Ishikawa (cell line): ENCODE measurements at regions not wholly inside any gene's neighbourhood (a gene's known extent, or its start where the extent isn't known, plus 50 kb on each side); places are given as distances from the start of the nearest gene placed in this dataset.

Experiments
- CEBPB ChIP-seq: IDR thresholded peaks from 2 replicates; pipeline ENCODE4 v1.6.1; 2012
- CREB1 ChIP-seq: IDR thresholded peaks from 2 replicates; pipeline ENCODE4 v1.6.1; 2012; ENCODE audit warnings: low read depth
- EGR1 ChIP-seq: IDR thresholded peaks from 2 replicates; pipeline ENCODE4 v1.6.1; 2012
- EP300 ChIP-seq: IDR thresholded peaks from 2 replicates; pipeline ENCODE4 v1.6.1; 2012; ENCODE audit warnings: borderline replicate concordance
- FOXM1 ChIP-seq: IDR thresholded peaks from 2 replicates; pipeline ENCODE4 v1.6.1; 2012; ENCODE audit warnings: low read depth, borderline replicate concordance
- NFIC ChIP-seq: IDR thresholded peaks from 2 replicates; pipeline ENCODE4 v1.6.1; 2012
- RAD21 ChIP-seq: IDR thresholded peaks from 2 replicates; pipeline ENCODE4 v1.6.1; 2012; ENCODE audit warnings: low read depth
- TAF1 ChIP-seq: IDR thresholded peaks from 2 replicates; pipeline ENCODE4 v1.6.1; 2012; ENCODE audit warnings: low read depth, mild to moderate bottlenecking
- TCF12 ChIP-seq: IDR thresholded peaks from 2 replicates; pipeline ENCODE4 v1.6.1; 2012; ENCODE audit warnings: low read depth
- TEAD4 ChIP-seq: IDR thresholded peaks from 2 replicates; pipeline ENCODE4 v1.6.1; 2012
- USF1 ChIP-seq: IDR thresholded peaks from 2 replicates; pipeline ENCODE4 v1.6.1; 2012
- YY1 ChIP-seq: IDR thresholded peaks from 2 replicates; pipeline ENCODE4 v1.6.1; 2012; ENCODE audit warnings: low read depth
- ZBTB7A ChIP-seq: IDR thresholded peaks from 2 replicates; pipeline ENCODE4 v1.6.1; 2012; ENCODE audit warnings: low read depth
- TF ChIP-seq, protein P1 (sequence below): IDR thresholded peaks from 2 replicates; pipeline ENCODE4 v1.6.1; 2012
- TF ChIP-seq, protein P2 (sequence below): IDR thresholded peaks from 2 replicates; pipeline ENCODE4 v1.6.1; 2012; ENCODE audit warnings: low read depth, mild to moderate bottlenecking

DNA sequence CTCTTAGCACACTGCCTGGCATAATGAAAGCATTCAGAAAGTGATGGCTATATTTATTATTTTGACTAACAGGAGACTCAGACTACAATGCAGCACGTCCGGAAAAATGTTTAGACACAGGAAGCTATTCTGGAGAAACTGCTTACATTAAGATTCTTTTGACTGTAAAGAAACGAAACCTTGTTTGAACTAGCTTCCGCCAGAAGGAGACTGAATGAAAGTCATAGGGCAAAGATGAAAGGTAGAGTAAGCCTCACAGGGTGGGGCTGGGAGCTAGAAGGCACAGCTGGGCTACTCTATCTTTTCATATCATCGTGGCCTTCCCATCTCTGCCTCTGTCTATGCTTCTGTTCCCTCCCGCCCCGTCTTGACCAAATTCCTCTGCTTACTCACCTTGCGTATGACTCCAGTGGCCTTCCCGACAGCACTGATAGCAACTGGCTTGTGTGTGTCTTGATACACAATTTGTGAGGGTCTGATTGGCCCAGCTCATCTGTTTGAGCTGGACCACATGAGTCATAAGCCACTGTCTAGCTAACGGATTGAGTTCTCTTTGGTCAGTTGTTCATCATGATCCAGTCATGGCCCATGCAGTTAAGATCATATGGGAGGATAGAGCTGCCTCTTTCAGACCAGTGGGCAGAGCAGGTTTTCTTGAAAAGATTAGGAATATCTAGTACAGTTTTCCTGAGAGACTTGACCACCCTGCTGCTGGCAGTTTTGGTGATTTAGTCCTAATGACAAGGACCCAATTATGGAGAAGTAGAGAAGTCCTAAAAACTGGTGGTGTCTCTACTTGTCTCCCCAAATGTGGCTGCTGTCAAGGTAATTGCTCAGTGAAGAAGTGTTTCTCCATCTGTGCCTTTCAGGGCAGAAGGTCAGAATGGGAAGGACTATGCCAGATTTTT lies 151.5 kb upstream of the SLC38A2 start:
- no peak for TF ChIP-seq TCF12
- no peak for TF ChIP-seq CREB1
- TF ChIP-seq USF1, result no peak
- no peak for TF ChIP-seq RAD21
- no peak for TF ChIP-seq EP300
- TF ChIP-seq, protein P1, sequence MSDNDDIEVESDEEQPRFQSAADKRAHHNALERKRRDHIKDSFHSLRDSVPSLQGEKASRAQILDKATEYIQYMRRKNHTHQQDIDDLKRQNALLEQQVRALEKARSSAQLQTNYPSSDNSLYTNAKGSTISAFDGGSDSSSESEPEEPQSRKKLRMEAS, result no peak
- TF ChIP-seq CEBPB, result no peak
- TF ChIP-seq YY1, result no peak
- TF ChIP-seq TAF1, result no peak
- TF ChIP-seq FOXM1, result no peak
- no peak for TF ChIP-seq ZBTB7A
- no peak for TF ChIP-seq EGR1
- TF ChIP-seq TEAD4, result no peak

DNA sequence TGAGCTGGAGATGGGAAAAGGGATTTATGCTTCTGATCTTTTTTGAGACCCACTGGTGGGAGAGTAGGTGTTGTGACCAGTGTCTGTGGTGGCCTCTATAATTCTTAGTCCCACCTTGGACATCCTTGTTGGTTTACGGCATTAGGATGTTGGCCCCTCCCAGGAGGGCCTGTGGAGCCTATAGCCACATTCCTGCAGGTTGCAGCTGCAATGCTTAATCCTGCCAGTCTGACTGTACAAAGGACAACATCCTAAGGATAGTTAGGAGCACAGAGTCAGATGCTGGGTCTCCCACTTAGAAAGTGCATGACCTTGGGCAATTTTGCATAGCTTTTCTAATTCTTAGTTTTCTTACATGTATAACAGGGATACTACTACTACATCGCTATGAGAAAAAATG lies 150.9 kb upstream of the SLC38A2 start:
- TF ChIP-seq EP300 (no peak), USF1 (no peak), TEAD4 (no peak), CREB1 (no peak), TAF1 (no peak), EGR1 (no peak), YY1 (no peak), NFIC (no peak)
- TF ChIP-seq, protein P2, sequence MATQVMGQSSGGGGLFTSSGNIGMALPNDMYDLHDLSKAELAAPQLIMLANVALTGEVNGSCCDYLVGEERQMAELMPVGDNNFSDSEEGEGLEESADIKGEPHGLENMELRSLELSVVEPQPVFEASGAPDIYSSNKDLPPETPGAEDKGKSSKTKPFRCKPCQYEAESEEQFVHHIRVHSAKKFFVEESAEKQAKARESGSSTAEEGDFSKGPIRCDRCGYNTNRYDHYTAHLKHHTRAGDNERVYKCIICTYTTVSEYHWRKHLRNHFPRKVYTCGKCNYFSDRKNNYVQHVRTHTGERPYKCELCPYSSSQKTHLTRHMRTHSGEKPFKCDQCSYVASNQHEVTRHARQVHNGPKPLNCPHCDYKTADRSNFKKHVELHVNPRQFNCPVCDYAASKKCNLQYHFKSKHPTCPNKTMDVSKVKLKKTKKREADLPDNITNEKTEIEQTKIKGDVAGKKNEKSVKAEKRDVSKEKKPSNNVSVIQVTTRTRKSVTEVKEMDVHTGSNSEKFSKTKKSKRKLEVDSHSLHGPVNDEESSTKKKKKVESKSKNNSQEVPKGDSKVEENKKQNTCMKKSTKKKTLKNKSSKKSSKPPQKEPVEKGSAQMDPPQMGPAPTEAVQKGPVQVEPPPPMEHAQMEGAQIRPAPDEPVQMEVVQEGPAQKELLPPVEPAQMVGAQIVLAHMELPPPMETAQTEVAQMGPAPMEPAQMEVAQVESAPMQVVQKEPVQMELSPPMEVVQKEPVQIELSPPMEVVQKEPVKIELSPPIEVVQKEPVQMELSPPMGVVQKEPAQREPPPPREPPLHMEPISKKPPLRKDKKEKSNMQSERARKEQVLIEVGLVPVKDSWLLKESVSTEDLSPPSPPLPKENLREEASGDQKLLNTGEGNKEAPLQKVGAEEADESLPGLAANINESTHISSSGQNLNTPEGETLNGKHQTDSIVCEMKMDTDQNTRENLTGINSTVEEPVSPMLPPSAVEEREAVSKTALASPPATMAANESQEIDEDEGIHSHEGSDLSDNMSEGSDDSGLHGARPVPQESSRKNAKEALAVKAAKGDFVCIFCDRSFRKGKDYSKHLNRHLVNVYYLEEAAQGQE, result no peak

DNA sequence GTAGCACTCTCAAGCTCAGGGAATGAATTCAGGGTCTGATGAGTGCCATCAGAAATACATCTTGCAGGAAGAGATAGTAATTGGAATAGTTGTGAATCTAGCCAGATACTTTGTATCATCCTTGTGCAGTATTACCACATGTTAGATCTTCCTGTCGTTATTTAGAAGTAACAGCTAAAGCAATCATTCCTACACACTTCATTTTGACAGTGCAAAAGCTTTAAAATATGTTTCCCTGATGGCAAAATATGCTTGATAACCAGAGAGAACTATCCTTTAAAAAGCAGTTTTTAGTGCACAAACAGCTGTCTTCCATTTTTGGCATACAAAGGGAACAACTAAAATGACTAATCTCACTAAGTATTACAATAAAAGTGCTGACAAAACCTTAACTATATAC lies 149.5 kb upstream of the SLC38A2 start:
- TF ChIP-seq FOXM1 (no peak), CEBPB (no peak), TAF1 (no peak)

DNA sequence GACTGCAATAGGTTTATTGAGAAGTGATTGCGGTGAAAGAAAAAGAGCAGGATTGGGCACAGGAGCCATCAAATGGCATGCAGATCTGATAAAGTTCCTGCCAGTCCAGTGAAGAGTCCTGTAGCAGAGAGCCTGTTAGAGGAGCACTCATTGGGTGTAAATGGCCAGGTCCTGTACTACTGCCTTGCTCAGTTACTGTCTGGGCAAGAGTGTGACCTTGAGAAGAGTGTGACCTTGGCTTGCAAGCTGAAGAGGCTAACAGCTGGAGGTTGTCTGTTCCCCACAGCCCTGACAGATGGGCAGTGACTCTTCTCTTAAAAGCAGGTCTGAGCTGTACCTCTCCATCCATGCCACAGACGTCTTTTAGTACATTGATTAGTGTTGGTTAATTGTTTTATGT lies 148.6 kb upstream of the SLC38A2 start:
- TF ChIP-seq, protein P2, result no peak
- no peak for TF ChIP-seq RAD21
- TF ChIP-seq ZBTB7A, result no peak
- TF ChIP-seq EGR1, result no peak
- TF ChIP-seq TAF1, result no peak
- TF ChIP-seq FOXM1, result no peak
- TF ChIP-seq, protein P1, result no peak

- TF ChIP-seq YY1, result no peak
- TF ChIP-seq NFIC, result no peak
- no peak for TF ChIP-seq CEBPB
- no peak for TF ChIP-seq CREB1
- TF ChIP-seq RAD21, result no peak
- TF ChIP-seq TEAD4, result no peak
- TF ChIP-seq TCF12, result no peak
- no peak for TF ChIP-seq EGR1
- no peak for TF ChIP-seq EP300
- no peak for TF ChIP-seq USF1
- TF ChIP-seq, protein P2, result no peak
- TF ChIP-seq ZBTB7A, result no peak
- TF ChIP-seq TAF1, result no peak
- TF ChIP-seq, protein P1, result no peak
- no peak for TF ChIP-seq FOXM1
These were observed 146.8 kb upstream of the SLC38A2 start for GRCh38 chr12:46519407-46519806.
